EH (cell line): ENCODE measurements at regions not wholly inside any gene's neighbourhood (a gene's known extent, or its start where the extent isn't known, plus 50 kb on each side); places are given as distances from the start of the nearest gene placed in this dataset.

Source experiments
- DNase-seq: peaks from one replicate; pipeline ENCODE4 v3.0.0-alpha.2; 2015; ENCODE audit warnings: low read depth

GRCh38 chr6:166106076-166106686 is 61.5 kb downstream of the TBXT start:
- peak; percentile 43 for DNase-seq

GRCh38 chr6:166105341-166106075 is 62.1 kb downstream of the TBXT start:
- DNase-seq = no peak

- DNase-seq = no peak
These were observed 62.8 kb downstream of the TBXT start for GRCh38 chr6:166104872-166105271.

GRCh38 chr6:166104107-166104506 is 63.5 kb downstream of the TBXT start:
- no peak for DNase-seq

- no peak for DNase-seq
These were observed 65.7 kb downstream of the TBXT start for GRCh38 chr6:166101819-166102419.

GRCh38 chr6:166097914-166098522 is 69.6 kb downstream of the TBXT start:
- DNase-seq = peak; percentile 53

GRCh38 chr6:166087852-166088251 is 79.8 kb downstream of the TBXT start:
- DNase-seq = no peak

GRCh38 chr6:166087246-166087645 is 80.4 kb downstream of the TBXT start:
- no peak for DNase-seq

- DNase-seq = no peak
These were observed 82.2 kb downstream of the TBXT start for GRCh38 chr6:166085500-166085899.

- no peak for DNase-seq
These were observed 82.7 kb downstream of the TBXT start for GRCh38 chr6:166084951-166085350.

- DNase-seq = no peak
These were observed 87.8 kb downstream of the TBXT start for GRCh38 chr6:166079841-166080240.

- DNase-seq = peak; percentile 84
These were observed 89.4 kb downstream of the TBXT start for GRCh38 chr6:166078294-166078693.

GRCh38 chr6:166076625-166077024 is 91.0 kb downstream of the TBXT start:
- DNase-seq = no peak

- DNase-seq = no peak
These were observed 91.7 kb downstream of the TBXT start for GRCh38 chr6:166075925-166076324.

- no peak for DNase-seq
These were observed 92.5 kb downstream of the TBXT start for GRCh38 chr6:166075186-166075585.

GRCh38 chr6:166073082-166073481 is 94.6 kb downstream of the TBXT start:
- DNase-seq = no peak

GRCh38 chr6:166068768-166069167 is 98.9 kb downstream of the TBXT start:
- DNase-seq = no peak

- peak; percentile 5 for DNase-seq
These were observed 109.4 kb downstream of the TBXT start for GRCh38 chr6:166058064-166058739.

GRCh38 chr6:166057431-166057830 is 110.2 kb downstream of the TBXT start:
- no peak for DNase-seq

- DNase-seq = peak; percentile 3
These were observed 111.0 kb downstream of the TBXT start for GRCh38 chr6:166056637-166057036.

GRCh38 chr6:166055801-166056200 is 111.8 kb downstream of the TBXT start:
- DNase-seq = no peak

GRCh38 chr6:166052837-166053236 is 114.8 kb downstream of the TBXT start:
- DNase-seq = no peak
